Testis (tissue), 2 donors: ENCODE measurements at regions not wholly inside any gene's neighbourhood (a gene's known extent, or its start where the extent isn't known, plus 50 kb on each side); places are given as distances from the start of the nearest gene placed in this dataset.
"Not testable (repeated sequence)": the region's sequence is repeated elsewhere in the genome, so short reads cannot be mapped to it uniquely, and the experiment has no call there.

Experiments
- CTCF ChIP-seq, 3 experiments: fragments of 450-650 bp in 2 of 3; fragments of 200-600 bp in 1 of 3; sonication (generic) in 1 of 3; IDR thresholded peaks; one replicate each; pipeline ENCODE4 v1.5.1; 2016 to 2019; ENCODE audit warnings: antibody characterized with exemption in 3 of 3, mild to moderate bottlenecking in 2 of 3, moderate library complexity in 1 of 3
- POLR2A ChIP-seq: fragments of 450-650 bp; IDR thresholded peaks from one replicate; pipeline ENCODE4 v1.6.1; 2017; ENCODE audit warnings: antibody characterized with exemption, mild to moderate bottlenecking, moderate library complexity

DNA sequence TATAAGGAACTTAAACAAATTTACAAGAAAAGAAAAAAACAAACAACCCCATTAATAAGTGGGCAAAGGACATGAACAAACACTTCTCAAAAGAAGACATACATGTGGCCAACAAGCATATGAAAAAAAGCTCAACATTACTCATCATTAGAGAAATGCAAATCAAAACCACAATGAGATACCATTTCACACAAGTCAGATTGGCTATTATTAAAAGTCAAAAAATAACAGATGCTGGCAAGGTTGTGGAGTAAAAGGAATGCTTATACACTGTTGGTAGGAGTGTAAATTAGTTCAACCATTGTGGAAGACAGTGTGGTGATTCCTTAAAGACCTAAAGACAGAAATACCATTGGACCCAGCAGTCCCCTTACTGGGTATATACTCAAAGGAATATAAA lies 113.5 kb downstream of the SH2D1A start:
- TF ChIP-seq CTCF (IDR thresholded peaks at IDR 0.05); POLR2A: not testable (repeated sequence)
